Loucy (cell line): ENCODE measurements at regions not wholly inside any gene's neighbourhood (a gene's known extent, or its start where the extent isn't known, plus 50 kb on each side); places are given as distances from the start of the nearest gene placed in this dataset.

Source experiments
- CTCF ChIP-seq: fragments of 200-600 bp; sonication (generic); conservative IDR thresholded peaks from 2 replicates; pipeline ENCODE4 v1.5.1; 2014; ENCODE audit warnings: mild to moderate bottlenecking, antibody characterized with exemption, low read length
- EZH2phosphoT487 ChIP-seq: fragments of 200-600 bp; IDR thresholded peaks from 2 replicates; pipeline ENCODE4 v1.6.1; 2018; ENCODE audit warnings: antibody characterized with exemption, mild to moderate bottlenecking, moderate library complexity, borderline replicate concordance

GRCh38 chr4:3377557-3377956 lies 64.2 kb upstream of the HGFAC start:
- TF ChIP-seq CTCF (no peak), EZH2phosphoT487 (no peak)
